ENCODE measurements at regions not wholly inside any gene's neighbourhood (a gene's known extent, or its start where the extent isn't known, plus 50 kb on each side); places are given as distances from the start of the nearest gene placed in this dataset.

GRCh38 chr2:234708091-234708683, 211.3 kb upstream of the ARL4C start:
- no peaks in the 10 kb centered on the region for H3K4me1 ChIP-seq (ENCODE audit: control insufficient read depth, extremely low read depth, insufficient read depth, low read length)
- no peaks in the 10 kb centered on the region for H3K9me3 ChIP-seq (ENCODE audit: control insufficient read depth, insufficient read depth, low read depth, low read length)
- no peaks in the 10 kb centered on the region for H3K36me3 ChIP-seq (ENCODE audit: control insufficient read depth, insufficient read depth, low read length)
- no peaks in the 10 kb centered on the region for H3K79me2 ChIP-seq (ENCODE audit: control insufficient read depth, insufficient read depth, low read length)
- DNase-seq (ENCODE audit: low read depth in 2 of 2), result no peak
- no peak overlapping the region for H3K9ac ChIP-seq (ENCODE audit: insufficient read depth, low read length)
- H3K27ac ChIP-seq (ENCODE audit: insufficient read depth, low read length), result no peak overlapping the region
- TF ChIP-seq CTCF (conservative IDR thresholded peaks at IDR 0.05 in 1 of 2, IDR thresholded peaks at IDR 0.05 in 1 of 2; ENCODE audit: low read depth in 1 of 2, low read length in 2 of 2) (no peak), EZH2 (IDR thresholded peaks at IDR 0.05; ENCODE audit: low read length, missing control alignments) (no peak)
- H3K27me3 ChIP-seq (ENCODE audit: control insufficient read depth, insufficient read depth, low read length), result no peaks in the 10 kb centered on the region
- H2AFZ ChIP-seq (ENCODE audit: low read length), result no peak overlapping the region
- no peak overlapping the region for H3K4me3 ChIP-seq (replicated peaks in 1 of 4; ENCODE audit: control extremely low read depth in 1 of 4, insufficient read depth in 1 of 4, low read depth in 3 of 4, low read length in 4 of 4)
- no peaks in the 10 kb centered on the region for H4K20me1 ChIP-seq (ENCODE audit: control insufficient read depth, extremely low read depth, insufficient read depth, low read length)
- H3K4me2 ChIP-seq (ENCODE audit: extremely low read depth, insufficient read depth, low read length), result no peak overlapping the region

GRCh38 chr2:234706086-234706485, 209.2 kb upstream of the ARL4C start:
- Histone ChIP-seq H3K36me3 (ENCODE audit: control insufficient read depth, insufficient read depth, low read length) (no peaks in the 10 kb centered on the region), H3K9ac (ENCODE audit: insufficient read depth, low read length) (no peak overlapping the region), H4K20me1 (ENCODE audit: control insufficient read depth, extremely low read depth, insufficient read depth, low read length) (no peaks in the 10 kb centered on the region), H3K4me1 (ENCODE audit: control insufficient read depth, extremely low read depth, insufficient read depth, low read length) (no peaks in the 10 kb centered on the region), H3K4me2 (ENCODE audit: extremely low read depth, insufficient read depth, low read length) (no peak overlapping the region), H3K27ac (ENCODE audit: insufficient read depth, low read length) (no peak overlapping the region), H3K79me2 (ENCODE audit: control insufficient read depth, insufficient read depth, low read length) (no peaks in the 10 kb centered on the region), H3K4me3 (replicated peaks in 1 of 4; ENCODE audit: control extremely low read depth in 1 of 4, insufficient read depth in 1 of 4, low read depth in 3 of 4, low read length in 4 of 4) (no peak overlapping the region), H2AFZ (ENCODE audit: low read length) (no peak overlapping the region), H3K9me3 (ENCODE audit: control insufficient read depth, insufficient read depth, low read depth, low read length) (no peaks in the 10 kb centered on the region), H3K27me3 (ENCODE audit: control insufficient read depth, insufficient read depth, low read length) (no peaks in the 10 kb centered on the region)
- no peak for DNase-seq (ENCODE audit: low read depth in 2 of 2)
- TF ChIP-seq CTCF (conservative IDR thresholded peaks at IDR 0.05 in 1 of 2, IDR thresholded peaks at IDR 0.05 in 1 of 2; ENCODE audit: low read depth in 1 of 2, low read length in 2 of 2) (no peak), EZH2 (IDR thresholded peaks at IDR 0.05; ENCODE audit: low read length, missing control alignments) (no peak)

- DNase-seq (ENCODE audit: low read depth in 2 of 2), result peak; percentile 55 to 96
- Histone ChIP-seq H3K4me2 (ENCODE audit: extremely low read depth, insufficient read depth, low read length) (no peak overlapping the region), H3K9me3 (ENCODE audit: control insufficient read depth, insufficient read depth, low read depth, low read length) (no peaks in the 10 kb centered on the region), H3K79me2 (ENCODE audit: control insufficient read depth, insufficient read depth, low read length) (no peaks in the 10 kb centered on the region), H3K27me3 (ENCODE audit: control insufficient read depth, insufficient read depth, low read length) (no peaks in the 10 kb centered on the region), H2AFZ (ENCODE audit: low read length) (no peak overlapping the region), H3K4me3 (replicated peaks in 1 of 4; ENCODE audit: control extremely low read depth in 1 of 4, insufficient read depth in 1 of 4, low read depth in 3 of 4, low read length in 4 of 4) (no peak overlapping the region), H3K27ac (ENCODE audit: insufficient read depth, low read length) (no peak overlapping the region), H4K20me1 (ENCODE audit: control insufficient read depth, extremely low read depth, insufficient read depth, low read length) (no peaks in the 10 kb centered on the region), H3K9ac (ENCODE audit: insufficient read depth, low read length) (no peak overlapping the region), H3K36me3 (ENCODE audit: control insufficient read depth, insufficient read depth, low read length) (no peaks in the 10 kb centered on the region), H3K4me1 (ENCODE audit: control insufficient read depth, extremely low read depth, insufficient read depth, low read length) (no peaks in the 10 kb centered on the region)
- no peak for TF ChIP-seq CTCF (conservative IDR thresholded peaks at IDR 0.05 in 1 of 2, IDR thresholded peaks at IDR 0.05 in 1 of 2; ENCODE audit: low read depth in 1 of 2, low read length in 2 of 2)
- TF ChIP-seq EZH2 (IDR thresholded peaks at IDR 0.05; ENCODE audit: low read length, missing control alignments), result no peak
These were observed 208.2 kb upstream of the ARL4C start for GRCh38 chr2:234705108-234705507.
